ENCODE measurements at regions not wholly inside any gene's neighbourhood (a gene's known extent, or its start where the extent isn't known, plus 50 kb on each side); places are given as distances from the start of the nearest gene placed in this dataset.

- no peak overlapping the region for H3K27ac ChIP-seq (ENCODE audit: low read length)
- POLR2A ChIA-PET (ENCODE audit: unreplicated experiment) = interaction anchor here (0.6 kb wide), 2 partner anchors 28 to 81 kb away, joined by 4 to 5 read pairs; no protein-coding TSS in a partner anchor
- BruUV-seq (replicated peaks) = no TSS peak
- H3F3A ChIP-seq (ENCODE audit: low read length, unreplicated experiment) = no peaks in the 10 kb centered on the region
- H3K9me2 ChIP-seq (replicated peaks; ENCODE audit: low read length) = no peaks in the 10 kb centered on the region
- no peak overlapping the region for H3K4me3 ChIP-seq (ENCODE audit: low read length)
- TF ChIP-seq CTCF (conservative IDR thresholded peaks at IDR 0.05; ENCODE audit: low read depth, low read length) (peak; percentile 53), EZH2phosphoT487 (IDR thresholded peaks at IDR 0.05; ENCODE audit: borderline replicate concordance, low read length) (no peak)
- H3K4me1 ChIP-seq (ENCODE audit: insufficient read depth, low read length) = no peaks in the 10 kb centered on the region
- intact Hi-C loops (cut with micrococcal nuclease) = no loop called here
- DNase-seq = peak; percentile 48
- H3K9ac ChIP-seq (ENCODE audit: low read length) = no peak overlapping the region
- no peaks in the 10 kb centered on the region for H4K20me1 ChIP-seq (ENCODE audit: low read length)
- CTCF ChIA-PET = no interaction called here
- no peak overlapping the region for H2AFZ ChIP-seq (ENCODE audit: low read length)
- H3K36me3 ChIP-seq (ENCODE audit: low read depth, low read length) = no peaks in the 10 kb centered on the region
- no peaks in the 10 kb centered on the region for H3K27me3 ChIP-seq (ENCODE audit: low read length)
- no peak overlapping the region for H3K4me2 ChIP-seq (ENCODE audit: low read length)
- H3K9me3 ChIP-seq (ENCODE audit: low read length) = no peaks in the 10 kb centered on the region
- ATAC-seq = no peak
- no peaks in the 10 kb centered on the region for H3K79me2 ChIP-seq (ENCODE audit: low read length)
These were observed 678.5 kb upstream of the TBX3 start for GRCh38 chr12:115362339-115362976.

GRCh38 chr12:115357681-115358080 lies 673.7 kb upstream of the TBX3 start:
- Histone ChIP-seq H3K9ac (ENCODE audit: low read length) (no peak overlapping the region), H3K27me3 (ENCODE audit: low read length) (no peaks in the 10 kb centered on the region), H3K4me2 (ENCODE audit: low read length) (no peak overlapping the region), H3K4me3 (ENCODE audit: low read length) (no peak overlapping the region), H3F3A (ENCODE audit: low read length, unreplicated experiment) (no peaks in the 10 kb centered on the region), H3K9me2 (replicated peaks; ENCODE audit: low read length) (no peaks in the 10 kb centered on the region), H3K79me2 (ENCODE audit: low read length) (no peaks in the 10 kb centered on the region), H2AFZ (ENCODE audit: low read length) (no peak overlapping the region), H3K27ac (ENCODE audit: low read length) (no peak overlapping the region), H4K20me1 (ENCODE audit: low read length) (no peaks in the 10 kb centered on the region), H3K36me3 (ENCODE audit: low read depth, low read length) (no peaks in the 10 kb centered on the region), H3K4me1 (ENCODE audit: insufficient read depth, low read length) (peaks cover 20% of the 10 kb centered on the region), H3K9me3 (ENCODE audit: low read length) (no peaks in the 10 kb centered on the region)
- ATAC-seq (no peak), DNase-seq (no peak)
- TF ChIP-seq EZH2phosphoT487 (IDR thresholded peaks at IDR 0.05; ENCODE audit: borderline replicate concordance, low read length) (no peak), CTCF (conservative IDR thresholded peaks at IDR 0.05; ENCODE audit: low read depth, low read length) (no peak), EZH2 (IDR thresholded peaks at IDR 0.05; ENCODE audit: low read length, unreplicated experiment) (no peak)
- CTCF ChIA-PET = no interaction called here
- intact Hi-C loops (cut with micrococcal nuclease) = loop anchor here (10.0 kb wide), 1 partner anchor 397 kb away; no protein-coding TSS in a partner anchor
- no TSS peak for BruUV-seq (replicated peaks)
- POLR2A ChIA-PET (ENCODE audit: unreplicated experiment) = no interaction called here

GRCh38 chr12:115355301-115355700 lies 671.3 kb upstream of the TBX3 start:
- no peak overlapping the region for H3K4me3 ChIP-seq (ENCODE audit: low read length)
- ChIA-PET POLR2A (ENCODE audit: unreplicated experiment) (no interaction called here), CTCF (no interaction called here)
- H3K9me3 ChIP-seq (ENCODE audit: low read length) = no peaks in the 10 kb centered on the region
- intact Hi-C loops (cut with micrococcal nuclease) = loop anchor here (10.0 kb wide), 1 partner anchor 400 kb away; no protein-coding TSS in a partner anchor
- peak; percentile 25 for DNase-seq
- peaks cover 23% of the 10 kb centered on the region for H3K4me1 ChIP-seq (ENCODE audit: insufficient read depth, low read length)
- no peaks in the 10 kb centered on the region for H3K36me3 ChIP-seq (ENCODE audit: low read depth, low read length)
- H4K20me1 ChIP-seq (ENCODE audit: low read length) = no peaks in the 10 kb centered on the region
- no peaks in the 10 kb centered on the region for H3K27me3 ChIP-seq (ENCODE audit: low read length)
- H3K9me2 ChIP-seq (replicated peaks; ENCODE audit: low read length) = no peaks in the 10 kb centered on the region
- no peaks in the 10 kb centered on the region for H3F3A ChIP-seq (ENCODE audit: low read length, unreplicated experiment)
- H3K4me2 ChIP-seq (ENCODE audit: low read length) = no peak overlapping the region
- no peak overlapping the region for H3K9ac ChIP-seq (ENCODE audit: low read length)
- H3K27ac ChIP-seq (ENCODE audit: low read length) = no peak overlapping the region
- ATAC-seq = no peak
- no peak overlapping the region for H2AFZ ChIP-seq (ENCODE audit: low read length)
- BruUV-seq (replicated peaks) = no TSS peak
- TF ChIP-seq CTCF (conservative IDR thresholded peaks at IDR 0.05; ENCODE audit: low read depth, low read length) = no peak
- TF ChIP-seq EZH2phosphoT487 (IDR thresholded peaks at IDR 0.05; ENCODE audit: borderline replicate concordance, low read length) = no peak
- no peak for TF ChIP-seq EZH2 (IDR thresholded peaks at IDR 0.05; ENCODE audit: low read length, unreplicated experiment)
- H3K79me2 ChIP-seq (ENCODE audit: low read length) = no peaks in the 10 kb centered on the region
